LoVo (cell line): ENCODE measurements at regions not wholly inside any gene's neighbourhood (a gene's known extent, or its start where the extent isn't known, plus 50 kb on each side); places are given as distances from the start of the nearest gene placed in this dataset.

Experiments used
- DNase-seq: peaks from one replicate; pipeline ENCODE4 v3.0.0-alpha.2; 2016; ENCODE audit warnings: low spot score

DNA sequence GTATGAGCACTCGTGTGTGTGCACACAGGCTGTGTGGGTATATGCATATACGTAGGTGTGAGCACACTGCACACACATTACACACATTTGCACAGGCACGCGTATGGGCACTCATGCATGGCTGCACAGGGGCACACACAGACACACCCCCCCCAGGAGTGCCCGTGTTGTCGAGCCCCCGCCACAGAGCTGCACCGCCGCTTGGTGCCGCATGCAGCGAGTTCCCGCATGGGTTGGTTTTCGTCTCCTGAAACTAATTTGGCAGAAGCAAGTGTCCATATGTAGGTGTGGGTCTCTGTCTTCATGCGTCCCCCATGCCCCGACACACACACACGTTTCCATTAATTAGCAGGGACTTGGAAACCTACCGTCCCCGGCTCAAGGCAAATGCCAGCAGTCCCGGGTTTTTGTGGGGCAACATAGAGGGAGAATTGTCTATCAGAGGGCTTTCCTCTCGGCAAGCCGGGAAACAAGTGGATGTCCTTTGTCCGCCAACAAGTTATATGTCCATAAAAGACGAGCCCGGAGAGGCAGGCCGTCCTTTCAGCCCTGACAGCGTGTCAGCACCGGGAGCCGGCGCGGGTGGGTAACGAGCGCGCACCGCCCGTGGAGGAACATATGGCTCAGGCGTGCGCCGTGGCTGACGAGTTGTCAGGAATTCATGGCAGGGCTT, 1291.7 kb downstream of the BRD1 start:
- no peak for DNase-seq

DNA sequence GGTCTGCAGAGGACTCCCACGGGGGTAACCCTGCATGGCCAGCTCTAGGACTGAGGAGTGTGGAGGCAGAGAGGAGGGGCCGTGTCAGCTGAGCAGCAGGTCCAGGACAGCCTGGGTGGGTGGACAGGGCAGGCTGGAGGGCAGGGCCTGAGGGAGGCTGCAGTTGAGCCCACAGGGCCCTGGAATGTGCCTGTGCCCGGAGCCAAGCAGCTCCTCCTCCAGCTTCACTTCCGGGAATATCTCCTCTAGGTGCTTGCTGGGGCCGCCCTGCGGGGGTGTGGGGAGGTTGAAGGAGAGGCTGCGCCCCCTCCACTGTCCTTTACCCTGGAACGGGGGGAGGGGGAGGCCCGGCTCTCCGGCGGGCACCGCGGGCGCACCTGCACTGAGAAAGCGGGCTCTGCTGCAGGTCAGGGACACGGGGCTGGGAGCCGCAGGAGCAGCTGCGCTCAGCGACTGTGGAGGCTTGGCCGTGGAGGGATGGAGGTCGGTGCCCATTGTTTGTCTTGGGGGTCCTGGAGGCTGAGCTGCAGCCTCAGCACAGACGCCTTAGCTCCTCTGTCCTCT, 1293.2 kb downstream of the BRD1 start:
- no peak for DNase-seq

DNA sequence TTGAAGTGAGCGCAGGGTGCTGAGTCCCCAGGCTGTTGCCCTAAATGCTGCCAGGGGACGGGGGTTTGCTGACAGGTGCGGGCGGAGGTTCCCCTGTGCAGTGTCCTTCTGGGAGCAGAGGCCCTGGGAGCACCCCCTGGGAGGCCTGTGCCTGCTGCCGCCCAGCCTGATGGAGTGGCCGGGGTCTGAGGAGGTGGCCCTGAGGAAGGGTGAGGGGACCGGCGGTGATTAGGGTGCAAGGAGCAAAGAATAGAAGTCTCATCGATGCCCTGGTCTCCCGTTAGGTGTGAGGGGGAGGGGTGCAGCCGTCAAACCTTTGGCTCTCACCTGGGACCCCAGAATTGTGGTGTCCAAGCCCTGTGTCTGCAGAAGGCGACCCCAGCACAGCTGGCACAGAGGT, 1294.7 kb downstream of the BRD1 start:
- no peak for DNase-seq

DNA sequence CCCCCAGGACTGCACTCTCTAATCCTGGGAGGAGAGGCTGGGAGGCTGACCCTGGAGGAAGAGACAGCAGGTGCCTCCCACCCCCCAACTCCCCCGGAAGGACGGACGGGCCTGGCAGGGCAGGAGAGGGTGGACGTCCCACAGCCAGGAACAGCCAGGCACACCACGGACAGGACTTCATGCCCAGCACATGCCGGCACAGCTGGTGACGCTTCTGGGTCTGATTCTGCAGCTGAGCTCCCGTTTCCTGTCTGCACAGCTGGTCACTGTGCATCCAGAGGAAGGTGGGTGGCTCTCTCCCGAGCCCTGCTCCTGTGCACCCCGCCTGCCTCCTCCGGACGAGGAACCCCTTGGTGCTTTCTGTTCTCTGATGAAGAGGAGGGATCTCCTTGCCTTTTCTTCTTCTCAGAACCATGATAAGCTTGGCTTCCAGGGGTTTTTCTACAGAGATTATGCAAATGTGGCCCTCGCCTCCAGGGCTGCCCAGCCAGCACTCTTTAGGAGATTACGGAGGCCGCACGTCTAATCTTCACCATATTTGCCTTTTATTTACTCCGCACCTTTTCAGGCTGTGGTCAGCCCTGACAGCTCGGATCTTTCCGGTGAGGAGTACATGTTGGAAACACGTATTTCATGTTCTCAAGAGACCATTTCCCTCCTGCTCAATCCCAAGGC, 1295.8 kb downstream of the BRD1 start:
- no peak for DNase-seq

DNA sequence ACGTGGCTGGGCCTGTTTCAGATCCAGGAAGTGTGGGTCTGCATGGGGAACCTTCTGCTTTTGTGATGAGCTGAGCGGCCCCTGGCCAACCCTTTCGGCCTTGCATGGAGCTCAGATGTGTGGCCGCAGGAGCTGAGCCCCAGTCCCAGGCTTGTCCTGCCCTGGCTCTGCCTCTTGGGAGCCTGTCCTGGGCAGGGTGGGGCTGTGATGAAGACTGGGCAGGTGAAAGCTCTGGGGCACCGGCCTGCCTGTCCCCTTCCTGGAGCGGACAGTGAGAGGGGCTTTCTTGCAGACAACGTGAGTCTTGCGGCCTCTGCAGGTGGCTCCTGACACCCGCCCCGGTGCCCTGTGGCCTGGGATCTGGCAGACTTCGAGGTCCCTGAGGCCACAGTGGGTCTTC, 1296.6 kb downstream of the BRD1 start:
- no peak for DNase-seq

DNA sequence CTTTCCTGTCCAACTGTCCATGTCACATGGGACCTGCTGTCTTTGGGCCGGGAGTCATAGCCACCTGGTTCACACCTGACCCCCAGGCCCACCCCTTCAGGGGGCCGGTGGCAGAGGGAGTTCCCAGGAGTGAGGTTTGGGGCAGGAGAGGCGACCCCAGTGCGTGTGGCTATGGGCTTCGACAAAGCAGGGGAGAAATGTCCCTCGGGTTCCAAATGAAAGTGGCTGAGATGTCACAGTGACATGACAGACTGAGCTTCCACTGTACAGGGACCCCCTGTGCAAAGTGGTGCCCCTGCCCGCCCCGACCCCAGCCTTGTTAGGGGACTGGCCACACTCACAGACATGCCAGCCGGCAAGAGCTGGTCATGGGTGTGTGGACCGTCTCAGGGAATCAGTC, 1297.0 kb downstream of the BRD1 start:
- no peak for DNase-seq

DNA sequence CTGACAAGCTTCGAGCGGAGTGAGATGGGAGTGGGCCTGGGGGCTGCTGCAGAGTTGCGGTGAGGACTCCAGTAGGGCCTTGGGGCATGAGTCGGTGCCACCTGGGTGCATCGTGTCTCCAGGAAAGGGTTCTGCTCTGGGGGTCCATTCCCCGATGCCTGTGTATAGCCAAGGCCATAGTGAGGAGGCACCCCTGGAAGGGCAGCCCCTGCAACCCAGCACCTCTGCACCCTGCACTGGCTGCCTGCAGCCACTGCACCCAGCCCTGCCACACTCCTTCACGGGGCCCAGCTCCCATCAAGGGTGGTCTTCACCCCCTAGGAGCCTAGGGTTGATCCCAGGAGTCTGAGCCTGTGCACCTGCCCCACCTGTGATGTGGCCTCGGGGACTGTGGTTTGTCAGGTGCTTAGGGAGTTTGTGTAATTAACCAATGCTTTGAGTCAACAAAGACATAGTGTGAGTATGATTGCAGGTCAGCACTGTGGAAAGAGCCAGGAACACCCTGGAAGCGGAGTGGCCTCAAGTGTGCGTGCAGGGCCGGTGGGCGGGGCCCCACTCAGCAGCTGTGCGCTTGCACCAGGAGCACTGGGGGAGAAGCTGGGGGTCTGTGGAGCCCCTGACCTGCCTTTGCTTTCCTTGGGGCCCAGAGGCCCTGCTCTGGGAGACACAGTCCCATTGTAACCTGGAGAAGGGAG, 1299.3 kb downstream of the BRD1 start:
- no peak for DNase-seq

DNA sequence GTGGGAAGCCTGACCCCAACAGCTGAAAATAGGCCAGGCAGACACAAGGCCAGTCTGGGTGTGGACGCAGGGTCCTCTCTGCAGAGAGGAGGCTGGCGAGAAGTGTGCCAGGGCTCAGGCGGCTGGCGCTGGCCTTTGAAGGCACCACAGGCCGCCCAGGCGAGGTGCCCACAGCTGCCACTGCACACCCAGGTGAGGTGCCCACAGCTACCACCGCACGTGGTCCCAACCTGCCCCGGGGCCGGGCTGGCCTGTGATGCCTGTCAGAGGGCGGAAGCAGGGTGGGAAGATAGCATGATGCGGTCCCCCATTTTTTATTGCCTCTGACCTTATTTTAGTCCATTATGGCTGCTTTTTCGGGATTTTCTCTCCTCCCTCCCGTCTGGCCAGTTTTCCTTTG, 1303.9 kb downstream of the BRD1 start:
- DNase-seq, result no peak

DNA sequence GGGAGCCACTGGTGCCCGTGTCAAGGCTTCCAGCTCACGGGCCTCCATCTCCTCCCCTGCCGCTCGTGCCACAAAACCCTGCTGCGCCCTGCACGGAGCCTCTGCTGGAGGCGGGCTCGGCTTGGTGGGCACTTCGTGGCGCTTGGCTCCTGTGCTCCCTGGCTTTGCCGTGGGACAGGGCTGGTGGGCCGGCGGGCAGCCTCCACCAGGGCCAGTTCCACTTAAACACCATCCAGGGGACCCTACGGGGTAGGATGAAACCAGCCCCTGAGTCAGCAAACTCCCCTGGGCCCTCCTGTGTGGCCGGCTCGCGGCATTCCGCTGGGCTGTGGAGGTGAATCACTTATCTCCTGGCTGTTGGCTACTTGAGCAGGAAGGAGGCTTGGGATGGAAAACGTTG, 1304.6 kb downstream of the BRD1 start:
- DNase-seq, result no peak

DNA sequence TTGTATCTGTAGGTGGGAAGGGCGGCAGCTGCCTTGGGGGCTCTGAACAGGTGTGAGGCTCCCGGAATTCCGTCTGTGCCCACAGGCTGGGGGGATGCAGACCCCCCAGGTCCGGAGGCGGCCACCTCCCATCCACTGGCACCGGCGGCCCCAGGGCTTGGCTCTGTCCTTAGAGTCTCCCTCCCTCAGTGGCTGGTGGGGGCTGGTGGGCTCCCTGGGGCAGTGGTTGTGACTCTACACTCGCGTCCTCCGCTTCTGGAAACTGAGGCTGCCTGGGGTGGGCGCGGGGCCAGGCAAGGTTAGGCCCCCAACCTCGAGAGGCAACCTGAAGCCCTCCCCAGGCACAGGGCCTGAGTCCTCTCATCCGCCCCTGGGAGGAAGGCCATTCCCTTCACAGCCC, 1305.4 kb downstream of the BRD1 start:
- DNase-seq, result no peak

DNA sequence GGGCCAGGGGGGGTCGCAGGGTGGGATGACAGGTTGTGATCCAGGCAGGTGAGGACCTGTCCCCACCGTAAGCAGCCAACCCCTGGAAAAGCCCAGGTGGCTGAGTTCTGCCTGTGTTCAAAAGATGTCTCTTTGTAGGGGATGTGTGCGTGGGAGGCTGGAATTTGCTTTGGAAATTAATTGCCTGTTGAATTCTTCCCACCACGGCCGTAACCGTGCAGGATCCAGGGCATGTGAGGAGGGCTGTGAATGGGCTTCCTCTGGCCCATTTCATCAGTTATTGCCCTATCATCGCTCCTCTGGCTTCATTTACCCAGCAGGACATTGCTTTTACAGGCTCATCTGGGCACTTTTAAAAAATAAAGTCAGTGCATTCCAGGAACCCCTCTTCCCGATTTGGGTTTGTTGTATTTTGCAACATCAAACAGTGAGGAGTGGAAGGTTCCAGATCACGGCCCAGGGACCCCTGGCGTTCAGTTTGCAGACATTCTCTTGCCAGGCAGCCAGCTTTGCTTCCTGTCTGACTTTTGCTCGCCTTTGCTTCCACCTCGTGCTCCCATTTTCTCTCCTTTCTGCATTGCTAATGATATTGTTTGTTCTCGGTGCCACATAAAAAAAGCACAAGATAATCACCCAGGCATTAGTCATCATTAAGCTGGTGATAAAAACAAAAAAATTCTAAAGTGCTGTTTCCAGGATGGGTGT, 1306.6 kb downstream of the BRD1 start:
- no peak for DNase-seq

DNA sequence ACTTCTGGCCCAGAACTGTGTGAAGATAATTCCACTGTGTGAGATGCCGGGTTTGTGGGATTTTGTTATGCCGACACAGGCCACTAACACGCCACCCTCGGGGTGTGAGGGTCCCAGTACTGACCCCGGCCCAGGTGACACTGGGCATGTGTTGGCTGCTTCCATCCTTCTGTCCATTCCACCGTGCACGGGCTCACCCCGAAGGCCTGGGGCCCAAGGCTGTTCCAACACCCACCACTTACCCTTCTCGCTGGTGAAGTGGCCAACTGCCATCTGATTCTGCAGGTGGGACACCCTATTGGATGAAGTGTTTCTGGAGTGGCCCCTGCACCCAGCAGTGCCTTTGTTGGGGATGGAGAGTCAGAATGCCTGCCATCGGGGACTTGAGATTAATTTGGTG, 1307.5 kb downstream of the BRD1 start:
- no peak for DNase-seq

DNA sequence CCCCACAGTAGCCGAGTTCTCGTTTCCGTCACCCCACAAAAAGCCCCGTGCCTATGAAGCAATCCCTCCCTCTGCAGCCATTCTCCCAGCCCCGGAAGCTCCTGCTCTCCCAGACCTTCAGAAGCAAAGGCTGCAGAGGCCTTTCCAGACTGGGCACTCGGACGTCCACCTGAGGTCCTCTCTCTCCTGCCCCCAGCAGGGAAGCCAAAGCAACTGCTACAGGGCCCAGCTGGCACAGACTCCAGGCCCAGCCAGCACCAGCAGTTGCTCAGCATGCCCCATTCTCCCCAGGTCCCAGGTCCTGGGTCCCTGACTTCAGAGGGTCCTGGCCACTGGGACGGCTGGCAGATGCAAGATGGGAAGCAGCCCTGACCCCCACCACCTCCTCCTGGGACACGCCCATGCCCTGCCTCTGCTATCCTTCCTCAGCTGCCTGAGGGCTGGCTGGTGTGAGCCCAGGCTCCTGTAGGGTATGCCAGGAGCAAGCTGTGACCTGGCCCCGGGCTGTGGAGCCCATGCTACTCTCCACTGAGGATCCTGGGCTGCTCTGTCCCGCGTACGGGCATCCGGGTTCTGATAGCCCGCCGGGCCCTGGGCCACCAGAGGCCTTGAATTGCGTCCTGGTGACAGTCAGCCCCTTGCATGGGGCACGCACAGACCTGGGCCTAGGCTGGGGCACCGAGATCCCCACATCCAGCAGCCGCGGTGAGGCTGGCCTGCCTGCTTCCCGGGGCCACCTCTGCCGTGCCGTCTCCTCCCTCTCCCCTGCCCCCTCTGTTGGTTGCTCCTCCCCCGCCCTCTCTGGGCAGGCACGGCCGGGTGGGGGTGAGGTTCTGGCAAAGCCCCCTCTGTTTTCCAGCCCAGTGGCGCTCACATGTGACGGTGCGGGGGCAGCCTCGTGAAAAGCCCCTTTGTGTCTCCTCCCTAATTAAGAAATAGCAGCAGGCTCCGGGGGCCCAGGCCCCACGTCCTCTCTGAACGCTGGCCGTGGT, 1310.3 kb downstream of the BRD1 start:
- no peak for DNase-seq

DNA sequence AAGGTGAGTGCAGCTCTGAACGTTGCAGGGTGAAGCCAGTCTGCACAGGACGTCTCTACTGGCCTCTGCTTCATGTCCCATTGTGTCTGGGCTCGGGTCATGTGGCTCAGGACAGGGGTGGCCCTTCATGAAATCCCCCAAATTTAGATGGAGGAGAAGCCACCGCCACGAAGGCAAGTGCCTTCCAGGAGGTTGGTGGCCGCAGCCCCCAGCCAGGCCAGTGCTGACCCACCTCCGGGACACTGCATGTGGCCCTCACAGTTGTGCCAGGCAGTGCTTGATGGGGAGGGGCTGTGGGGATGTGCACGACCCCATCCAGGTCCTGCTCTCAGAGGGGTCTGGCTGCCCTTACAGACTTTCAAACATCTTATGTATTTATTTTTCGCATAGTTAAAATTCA, 1311.1 kb downstream of the BRD1 start:
- no peak for DNase-seq

DNA sequence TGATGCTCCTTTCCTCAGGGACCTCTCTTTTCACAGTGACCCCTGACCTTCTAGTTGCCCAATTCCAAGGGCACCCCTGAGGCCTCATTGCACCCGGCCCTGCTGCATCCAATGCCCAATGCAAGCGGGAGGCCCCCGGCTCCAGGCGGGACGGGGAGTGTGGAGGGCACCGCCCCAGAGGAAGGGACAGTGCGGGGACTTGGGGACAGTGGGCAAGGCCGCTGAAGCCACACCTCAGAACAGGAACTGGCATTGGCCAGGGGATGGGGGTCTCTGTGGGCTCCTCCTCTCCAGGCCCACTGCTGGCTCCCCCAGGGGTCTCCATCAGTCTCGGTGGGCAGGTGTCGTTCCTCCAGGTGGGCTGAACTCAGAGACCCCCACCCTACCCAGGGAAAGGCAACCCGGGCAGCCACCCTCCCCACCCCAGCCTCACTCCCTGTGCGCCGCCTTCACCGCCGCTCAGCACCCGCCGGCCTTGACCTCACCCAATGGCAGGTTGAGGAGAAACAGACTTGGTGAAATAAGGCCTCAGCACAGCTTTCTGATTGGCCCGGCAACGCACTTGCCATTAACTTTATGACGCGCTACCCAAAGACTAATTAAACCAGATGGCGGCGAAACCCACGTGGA, 1312.0 kb downstream of the BRD1 start:
- DNase-seq, result no peak

DNA sequence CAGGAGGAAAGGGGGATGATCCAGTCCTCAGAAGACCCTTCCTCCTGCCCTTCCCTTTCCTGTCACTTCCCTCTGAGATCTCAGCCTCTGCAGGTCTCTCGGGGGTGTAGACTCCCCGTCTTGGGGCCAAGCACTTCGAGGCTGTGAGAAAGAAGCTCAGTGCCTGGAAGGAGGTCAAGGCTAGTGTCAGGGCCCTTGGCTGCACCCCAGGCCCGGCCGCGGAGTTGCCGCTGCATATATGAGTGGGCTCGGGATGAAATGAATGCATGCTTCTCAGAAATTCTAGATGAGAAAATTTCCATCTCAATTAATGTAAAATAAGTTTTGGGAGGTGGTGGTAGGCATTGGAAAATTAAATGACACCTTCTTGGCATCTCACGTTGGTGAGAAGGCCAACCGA, 1313.7 kb downstream of the BRD1 start:
- DNase-seq, result no peak

DNA sequence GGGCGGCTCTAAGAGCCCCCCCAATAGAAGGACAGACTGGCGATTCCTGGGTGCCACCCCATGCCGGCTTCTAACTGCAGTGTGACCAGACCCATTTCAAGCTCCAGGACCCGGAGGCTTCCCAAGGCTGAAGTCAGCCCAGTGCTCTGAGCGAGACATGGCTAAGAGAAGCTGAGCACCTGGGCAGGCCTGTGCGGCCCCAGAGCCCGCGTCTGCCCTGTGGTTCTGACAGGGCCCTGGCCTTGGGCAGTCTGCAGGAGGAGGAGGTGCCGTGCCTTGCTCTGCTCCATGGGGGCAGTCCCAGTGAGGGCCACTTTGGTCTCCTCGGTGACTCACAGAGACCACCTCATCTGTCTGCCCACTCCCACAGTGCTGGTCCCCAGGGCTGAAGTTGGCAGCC, 1314.2 kb downstream of the BRD1 start:
- no peak for DNase-seq

DNA sequence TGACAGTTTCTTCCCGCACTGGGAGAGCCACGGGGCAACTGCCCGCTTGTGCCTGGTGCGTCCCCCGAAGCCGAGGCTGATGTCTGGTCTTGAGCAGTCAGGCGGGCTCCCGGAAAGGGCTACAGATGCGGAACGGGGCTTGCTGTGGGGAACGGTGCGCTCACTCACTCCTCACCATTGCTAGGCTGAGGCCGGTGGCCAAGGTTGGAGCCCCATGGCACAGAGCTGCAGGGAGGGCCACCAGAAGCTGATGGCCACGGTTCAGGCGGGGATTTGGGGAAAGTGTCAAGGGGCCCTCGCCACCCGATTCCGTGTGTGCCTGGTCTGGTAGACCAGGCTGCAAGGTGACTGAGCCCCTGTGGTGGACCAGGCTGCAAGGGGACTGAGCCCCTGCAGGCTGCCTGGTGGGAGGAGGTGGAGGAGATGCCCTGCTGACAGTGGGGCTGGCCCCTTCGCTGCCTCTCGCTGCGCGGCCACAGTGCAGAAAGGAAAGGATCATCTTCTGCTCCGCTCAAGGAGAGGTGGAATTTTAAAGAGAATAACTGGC, 1315.8 kb downstream of the BRD1 start:
- DNase-seq, result no peak

DNA sequence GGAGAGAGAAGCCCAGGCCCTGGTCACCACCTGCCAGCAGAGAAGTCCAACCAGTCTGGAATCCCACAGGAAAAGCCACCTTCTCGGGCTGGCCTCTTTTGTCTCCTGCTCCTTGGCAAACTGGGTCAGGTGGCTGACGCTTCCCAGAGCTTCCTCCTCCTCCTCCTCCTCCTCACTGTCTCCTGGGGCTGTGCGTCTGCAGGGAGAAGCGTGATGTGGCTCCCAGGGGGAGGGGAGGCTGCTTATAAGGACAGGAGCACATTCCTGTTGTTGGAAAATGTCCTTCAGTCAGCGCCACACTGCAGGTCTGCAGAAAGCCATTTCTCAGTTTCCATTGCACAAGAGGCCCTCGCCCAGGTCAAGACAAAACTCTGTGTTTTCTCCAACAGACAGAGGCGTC, 1316.5 kb downstream of the BRD1 start:
- DNase-seq, result no peak

DNA sequence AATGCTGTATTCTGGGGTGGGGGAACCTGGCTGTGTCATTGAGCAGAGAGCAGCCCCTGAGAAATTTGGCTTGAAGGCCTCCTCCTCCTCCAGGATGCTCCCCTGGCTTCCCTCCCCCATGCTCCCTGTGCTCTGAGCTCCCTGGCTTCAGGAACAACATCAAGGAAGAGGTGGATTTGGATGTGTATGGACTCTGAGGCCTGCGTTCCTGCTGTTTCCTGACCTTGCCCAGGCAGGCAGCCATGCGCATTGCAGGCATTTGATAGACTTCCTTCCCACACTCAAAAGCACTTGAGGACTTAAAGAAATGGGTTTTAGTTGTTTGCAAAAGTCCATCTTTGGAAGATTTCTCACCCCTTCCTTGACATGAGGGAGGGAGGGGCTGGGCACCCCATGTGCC, 1317.1 kb downstream of the BRD1 start:
- no peak for DNase-seq
